ENCODE measurements at regions not wholly inside any gene's neighbourhood (a gene's known extent, or its start where the extent isn't known, plus 50 kb on each side); places are given as distances from the start of the nearest gene placed in this dataset.

- Mint-ChIP-seq H3K27me3 (ENCODE audit: insufficient read depth, low read depth, poor library complexity) (peaks cover 3% of the 10 kb centered on the region), H3K36me3 (ENCODE audit: low read depth) (no peaks in the 10 kb centered on the region), H3K9me3 (no peaks in the 10 kb centered on the region), H3K27ac (no peak overlapping the region), H3K4me3 (no peak overlapping the region), H3K4me1 (peaks cover 12% of the 10 kb centered on the region; the same call in 2 of the 3 replicates)
- Histone ChIP-seq H3K4me1 (ENCODE audit: insufficient read depth) (peaks cover 8% of the 10 kb centered on the region), H3K4me2 (no peak overlapping the region), H3F3A (replicated peaks; ENCODE audit: low read depth) (no peaks in the 10 kb centered on the region), H3K79me2 (replicated peaks; ENCODE audit: insufficient read depth) (no peaks in the 10 kb centered on the region), H3K27ac (ENCODE audit: low read depth) (no peak overlapping the region), H4K20me1 (replicated peaks; ENCODE audit: insufficient read depth) (no peaks in the 10 kb centered on the region), H3K9me2 (ENCODE audit: insufficient read depth) (no peaks in the 10 kb centered on the region), H3K4me3 (no peak overlapping the region), H3K27me3 (ENCODE audit: insufficient read depth) (no peaks in the 10 kb centered on the region), H2AFZ (no peak overlapping the region), H3K36me3 (ENCODE audit: insufficient read depth) (no peaks in the 10 kb centered on the region)
- no peak for DNase-seq (ENCODE audit: low spot score)
- ATAC-seq = no peak
- TF ChIP-seq, protein P1, sequence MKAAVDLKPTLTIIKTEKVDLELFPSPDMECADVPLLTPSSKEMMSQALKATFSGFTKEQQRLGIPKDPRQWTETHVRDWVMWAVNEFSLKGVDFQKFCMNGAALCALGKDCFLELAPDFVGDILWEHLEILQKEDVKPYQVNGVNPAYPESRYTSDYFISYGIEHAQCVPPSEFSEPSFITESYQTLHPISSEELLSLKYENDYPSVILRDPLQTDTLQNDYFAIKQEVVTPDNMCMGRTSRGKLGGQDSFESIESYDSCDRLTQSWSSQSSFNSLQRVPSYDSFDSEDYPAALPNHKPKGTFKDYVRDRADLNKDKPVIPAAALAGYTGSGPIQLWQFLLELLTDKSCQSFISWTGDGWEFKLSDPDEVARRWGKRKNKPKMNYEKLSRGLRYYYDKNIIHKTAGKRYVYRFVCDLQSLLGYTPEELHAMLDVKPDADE (IDR thresholded peaks at IDR 0.05) = no peak
- TF ChIP-seq EZH2phosphoT487 (IDR thresholded peaks at IDR 0.05; ENCODE audit: unreplicated experiment) = no peak
- no peak for TF ChIP-seq JUNB (IDR thresholded peaks at IDR 0.05; ENCODE audit: unreplicated experiment)
- TF ChIP-seq, protein P2, sequence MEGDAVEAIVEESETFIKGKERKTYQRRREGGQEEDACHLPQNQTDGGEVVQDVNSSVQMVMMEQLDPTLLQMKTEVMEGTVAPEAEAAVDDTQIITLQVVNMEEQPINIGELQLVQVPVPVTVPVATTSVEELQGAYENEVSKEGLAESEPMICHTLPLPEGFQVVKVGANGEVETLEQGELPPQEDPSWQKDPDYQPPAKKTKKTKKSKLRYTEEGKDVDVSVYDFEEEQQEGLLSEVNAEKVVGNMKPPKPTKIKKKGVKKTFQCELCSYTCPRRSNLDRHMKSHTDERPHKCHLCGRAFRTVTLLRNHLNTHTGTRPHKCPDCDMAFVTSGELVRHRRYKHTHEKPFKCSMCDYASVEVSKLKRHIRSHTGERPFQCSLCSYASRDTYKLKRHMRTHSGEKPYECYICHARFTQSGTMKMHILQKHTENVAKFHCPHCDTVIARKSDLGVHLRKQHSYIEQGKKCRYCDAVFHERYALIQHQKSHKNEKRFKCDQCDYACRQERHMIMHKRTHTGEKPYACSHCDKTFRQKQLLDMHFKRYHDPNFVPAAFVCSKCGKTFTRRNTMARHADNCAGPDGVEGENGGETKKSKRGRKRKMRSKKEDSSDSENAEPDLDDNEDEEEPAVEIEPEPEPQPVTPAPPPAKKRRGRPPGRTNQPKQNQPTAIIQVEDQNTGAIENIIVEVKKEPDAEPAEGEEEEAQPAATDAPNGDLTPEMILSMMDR (conservative IDR thresholded peaks at IDR 0.05; ENCODE audit: low read depth in 2 of 2) = no peak
- TF ChIP-seq ZNF114 (CRISPR knock-in tag; IDR thresholded peaks at IDR 0.05) = no peak
- no peak for TF ChIP-seq NANOG (IDR thresholded peaks at IDR 0.05; ENCODE audit: borderline replicate concordance)
- TF ChIP-seq CREB1 (CRISPR knock-in tag; IDR thresholded peaks at IDR 0.05; ENCODE audit: low read depth) = no peak
- TF ChIP-seq ZNF331 (CRISPR knock-in tag; IDR thresholded peaks at IDR 0.05; ENCODE audit: low read depth) = no peak
- no peak for TF ChIP-seq REST (IDR thresholded peaks at IDR 0.05; ENCODE audit: unreplicated experiment)
- TF ChIP-seq EZH2 (IDR thresholded peaks at IDR 0.05; ENCODE audit: low read depth, unreplicated experiment) = no peak
- TF ChIP-seq POLR2AphosphoS5 (IDR thresholded peaks at IDR 0.05; ENCODE audit: low read depth) = no peak
These were observed 194.3 kb downstream of the BAMBI start for GRCh38 chr10:28871665-28872064.

Data from GM23338 (cell line).